ENCODE measurements at regions not wholly inside any gene's neighbourhood (a gene's known extent, or its start where the extent isn't known, plus 50 kb on each side); places are given as distances from the start of the nearest gene placed in this dataset.
A peak's percentile ranks its signal among the peaks of the same experiment; 100 is the strongest.

GRCh38 chr12:46461907-46462640 lies 89.5 kb upstream of the SLC38A2 start:
- no peak for DNase-seq
- no peak for ATAC-seq (ENCODE audit: low read depth in 2 of 2)
- H3K9me3 Mint-ChIP-seq = no peaks in the 10 kb centered on the region
- H3K4me1 Mint-ChIP-seq = peaks cover 44 to 53% (median 52%) of the 10 kb centered on the region in 3 donors
- H3K4me3 Mint-ChIP-seq = no peak overlapping the region
- H3K36me3 Mint-ChIP-seq = no peaks in the 10 kb centered on the region
- no peaks in the 10 kb centered on the region for H3K27me3 Mint-ChIP-seq
- H3K27ac Mint-ChIP-seq = peak overlapping the region in 5 of 6 donors; percentile 56 to 97 (median 77)

- Mint-ChIP-seq H3K27ac (peak overlapping the region; percentile 43 to 97 (median 77)), H3K9me3 (no peaks in the 10 kb centered on the region), H3K4me1 (peaks cover 43 to 54% (median 53%) of the 10 kb centered on the region in 3 donors), H3K27me3 (no peaks in the 10 kb centered on the region), H3K36me3 (no peaks in the 10 kb centered on the region), H3K4me3 (no peak overlapping the region)
- no peak for ATAC-seq (ENCODE audit: low read depth in 2 of 2)
- DNase-seq = no peak
Observed at GRCh38 chr12:46461459-46461858, 88.9 kb upstream of the SLC38A2 start.

DNA sequence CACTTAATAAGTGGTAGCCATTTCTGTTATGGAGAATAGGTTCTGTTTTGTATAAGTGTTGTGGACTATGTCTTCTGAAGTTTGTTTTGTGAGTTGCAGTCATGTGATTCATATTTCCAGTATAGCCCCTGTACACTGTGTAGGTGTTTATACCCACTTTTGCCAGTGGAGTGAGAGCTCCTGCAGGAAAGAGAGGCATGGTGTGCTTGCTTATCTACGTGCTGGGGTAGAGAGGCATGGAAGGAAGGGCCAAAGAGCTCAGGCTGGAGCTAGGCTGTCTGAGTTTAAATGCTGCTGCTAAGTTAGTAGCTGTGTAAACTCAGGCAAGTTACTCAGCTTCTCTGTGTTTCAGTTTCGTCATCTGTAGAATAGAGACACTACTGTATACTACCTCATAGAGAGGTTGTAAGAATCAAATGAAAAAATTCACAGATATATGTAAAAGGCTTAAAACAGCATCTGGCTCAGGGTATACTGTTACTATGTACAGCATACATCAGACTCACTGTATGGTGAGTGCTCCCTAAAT lies 88.2 kb upstream of the SLC38A2 start:
- no peaks in the 10 kb centered on the region for H3K9me3 Mint-ChIP-seq
- ATAC-seq (ENCODE audit: low read depth in 2 of 2) (no peak), DNase-seq (no peak)
- H3K4me1 Mint-ChIP-seq = peaks cover 45 to 59% (median 53%) of the 10 kb centered on the region in 3 donors
- H3K27me3 Mint-ChIP-seq = no peaks in the 10 kb centered on the region
- peak overlapping the region in 7 of 8 donors; percentile 79 to 98 (median 94) for H3K4me3 Mint-ChIP-seq
- peak overlapping the region; percentile 87 to 99 (median 95) for H3K27ac Mint-ChIP-seq
- no peaks in the 10 kb centered on the region for H3K36me3 Mint-ChIP-seq

DNA sequence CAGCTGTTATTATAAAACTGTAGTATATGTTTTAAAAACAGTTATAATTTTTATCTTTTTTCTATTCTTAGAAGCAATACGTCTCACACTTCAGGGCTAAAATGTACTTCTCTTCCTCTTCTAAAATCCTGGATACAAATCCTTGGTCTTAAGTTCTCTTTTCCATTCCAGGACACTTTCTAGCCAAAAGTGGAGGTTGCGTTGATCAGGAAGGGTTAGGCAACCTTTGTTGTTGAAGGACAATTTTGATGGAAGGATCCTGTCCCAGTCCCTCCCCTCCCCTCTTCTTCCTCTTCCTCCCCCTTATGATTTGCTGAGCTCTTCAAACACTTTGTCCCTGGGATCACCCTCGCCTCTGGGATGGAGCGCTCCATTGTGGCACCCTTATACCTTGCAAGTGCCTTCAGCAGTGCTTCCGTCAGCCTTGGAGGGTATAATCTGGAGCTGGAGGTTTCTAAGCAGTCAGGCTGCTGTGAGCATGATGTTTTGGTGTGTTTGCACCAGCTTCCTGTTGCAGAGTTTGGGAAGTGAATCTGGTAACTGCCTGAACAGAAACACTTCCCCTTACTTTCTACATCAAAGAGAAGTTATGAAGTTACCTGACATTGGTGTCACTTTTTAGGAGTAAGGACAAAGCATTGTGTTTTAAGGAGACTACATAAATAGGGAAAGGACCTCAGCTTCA lies 87.4 kb upstream of the SLC38A2 start:
- peak overlapping the region; percentile 62 to 98 (median 94) for H3K4me3 Mint-ChIP-seq
- ATAC-seq (ENCODE audit: low read depth in 2 of 2) (peak; percentile 93), DNase-seq (peak; percentile 60)

GRCh38 chr12:46459111-46459510 lies 86.5 kb upstream of the SLC38A2 start:
- Mint-ChIP-seq H3K27ac (peak overlapping the region; percentile 58 to 97 (median 82)), H3K4me3 (peak overlapping the region; percentile 28 to 95 (median 56)), H3K36me3 (no peaks in the 10 kb centered on the region), H3K27me3 (no peaks in the 10 kb centered on the region), H3K9me3 (no peaks in the 10 kb centered on the region), H3K4me1 (peaks cover 54 to 71% (median 61%) of the 10 kb centered on the region in 3 donors)
- ATAC-seq (ENCODE audit: low read depth in 2 of 2) = no peak
- no peak for DNase-seq

More for the DNA sequence above, 87.4 kb upstream of the SLC38A2 start:
- Mint-ChIP-seq H3K9me3 (no peaks in the 10 kb centered on the region), H3K27ac (peak overlapping the region; percentile 92 to 99 (median 95)), H3K4me1 (peaks cover 49 to 66% (median 55%) of the 10 kb centered on the region in 3 donors), H3K27me3 (no peaks in the 10 kb centered on the region), H3K36me3 (no peaks in the 10 kb centered on the region)

GRCh38 chr12:46458500-46459102 lies 86.0 kb upstream of the SLC38A2 start:
- no peaks in the 10 kb centered on the region for H3K9me3 Mint-ChIP-seq
- H3K4me1 Mint-ChIP-seq = peaks cover 54 to 71% (median 61%) of the 10 kb centered on the region in 3 donors
- no peaks in the 10 kb centered on the region for H3K27me3 Mint-ChIP-seq
- no peak for DNase-seq
- peak overlapping the region in 5 of 6 donors; percentile 2 to 92 (median 59) for H3K27ac Mint-ChIP-seq
- H3K4me3 Mint-ChIP-seq = peak overlapping the region; percentile 28 to 95 (median 56)
- no peaks in the 10 kb centered on the region for H3K36me3 Mint-ChIP-seq
- ATAC-seq (ENCODE audit: low read depth in 2 of 2) = no peak

DNA sequence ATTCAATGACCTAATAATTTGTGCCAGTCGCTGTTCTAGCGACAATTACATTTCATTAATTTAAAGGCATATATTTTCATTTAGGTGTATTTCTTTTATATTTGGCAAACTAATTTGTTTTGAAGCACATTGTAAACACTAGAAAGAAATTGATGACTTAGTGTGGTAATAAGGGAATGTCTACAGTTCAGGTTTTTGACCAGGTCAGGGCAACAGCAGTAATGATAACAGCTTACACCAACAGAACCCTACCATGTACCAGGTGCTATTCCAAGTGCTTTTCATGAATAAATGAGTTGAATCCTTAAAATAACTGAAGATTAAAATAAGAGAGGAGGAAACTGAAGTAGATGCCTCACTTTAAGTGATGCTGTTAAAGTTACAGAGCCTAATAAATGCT lies 85.4 kb upstream of the SLC38A2 start:
- H3K4me3 Mint-ChIP-seq = peak overlapping the region in 1 of 8 donors; percentile 63
- no peaks in the 10 kb centered on the region for H3K9me3 Mint-ChIP-seq

DNA sequence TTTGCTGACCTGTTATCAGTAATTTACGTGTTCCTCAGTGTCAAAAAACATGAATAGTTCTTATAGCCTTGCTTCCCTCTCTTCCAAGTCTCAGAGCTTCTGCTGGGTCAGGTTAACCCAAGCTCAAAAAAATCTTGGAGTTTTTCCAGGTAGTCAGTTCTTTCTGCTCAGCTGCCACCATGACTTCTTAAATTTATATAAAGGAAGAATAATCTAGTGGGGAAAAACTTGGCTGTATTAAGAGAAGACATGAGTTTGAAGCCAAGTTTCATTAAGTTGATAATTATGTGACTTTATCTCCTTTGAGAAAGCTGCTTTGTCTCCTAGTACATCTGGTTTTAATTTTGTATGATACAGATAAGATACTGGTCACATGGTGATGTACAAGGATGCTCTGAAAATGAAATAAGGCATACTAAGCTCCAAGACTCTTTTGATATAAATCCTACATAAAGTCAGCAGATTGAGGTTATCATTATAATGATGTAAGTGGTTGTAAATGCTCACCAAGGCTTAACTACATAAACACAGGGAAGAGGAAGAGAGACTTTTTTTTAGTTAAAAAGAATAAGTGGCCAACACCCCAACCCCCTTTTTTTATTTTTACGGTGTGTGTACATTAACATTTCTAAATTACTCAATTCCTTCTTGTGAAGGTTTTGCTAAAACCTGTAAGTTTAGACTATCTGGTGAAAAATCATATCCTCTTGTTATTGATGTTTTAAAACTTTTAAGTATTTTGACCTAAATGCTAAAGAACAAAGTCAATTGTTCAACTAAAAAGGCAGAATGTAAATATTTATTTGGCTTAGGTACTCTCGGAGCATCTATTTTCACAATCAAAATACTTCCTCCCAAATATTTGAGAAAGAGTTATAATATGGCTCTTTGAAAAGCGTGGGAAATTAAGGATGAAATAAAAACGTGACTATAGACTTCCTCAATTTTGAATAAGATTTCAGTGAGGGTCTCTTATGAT lies 84.1 kb upstream of the SLC38A2 start:
- H3K4me3 Mint-ChIP-seq = peak overlapping the region in 5 of 8 donors; percentile 5 to 64 (median 38)
- H3K27me3 Mint-ChIP-seq = no peaks in the 10 kb centered on the region
- H3K9me3 Mint-ChIP-seq = no peaks in the 10 kb centered on the region
- H3K36me3 Mint-ChIP-seq = no peaks in the 10 kb centered on the region
- ATAC-seq (ENCODE audit: low read depth in 2 of 2) = no peak
- no peak for DNase-seq
- H3K4me1 Mint-ChIP-seq = peaks cover 53 to 71% (median 64%) of the 10 kb centered on the region in 3 donors
- H3K27ac Mint-ChIP-seq = peak overlapping the region in 4 of 6 donors; percentile 3 to 76 (median 53)

More for the DNA sequence above, 85.4 kb upstream of the SLC38A2 start:
- peak overlapping the region in 1 of 6 donors; percentile 61 for H3K27ac Mint-ChIP-seq
- peaks cover 54 to 71% (median 65%) of the 10 kb centered on the region in 3 donors for H3K4me1 Mint-ChIP-seq
- DNase-seq (no peak), ATAC-seq (ENCODE audit: low read depth in 2 of 2) (no peak)
- no peaks in the 10 kb centered on the region for H3K27me3 Mint-ChIP-seq
- no peaks in the 10 kb centered on the region for H3K36me3 Mint-ChIP-seq

- Mint-ChIP-seq H3K9me3 (peaks cover 0 to 4% (median 0%) of the 10 kb centered on the region in 7 donors), H3K4me3 (peak overlapping the region in 7 of 8 donors; percentile 32 to 69 (median 48)), H3K27ac (peak overlapping the region; percentile 18 to 76 (median 63)), H3K36me3 (peaks cover 0 to 5% of the 10 kb centered on the region in 2 donors), H3K27me3 (no peaks in the 10 kb centered on the region), H3K4me1 (peaks cover 49 to 69% (median 62%) of the 10 kb centered on the region in 3 donors)
- ATAC-seq (ENCODE audit: low read depth in 2 of 2) (no peak), DNase-seq (no peak)
Observed at GRCh38 chr12:46455648-46456352, 83.2 kb upstream of the SLC38A2 start.

GRCh38 chr12:46454981-46455380 lies 82.4 kb upstream of the SLC38A2 start:
- ATAC-seq (ENCODE audit: low read depth in 2 of 2) (no peak), DNase-seq (no peak)
- Mint-ChIP-seq H3K4me3 (peak overlapping the region in 1 of 8 donors; percentile 31), H3K36me3 (peaks cover 0 to 5% of the 10 kb centered on the region in 2 donors), H3K27me3 (no peaks in the 10 kb centered on the region), H3K4me1 (peaks cover 45 to 67% (median 56%) of the 10 kb centered on the region in 3 donors), H3K9me3 (peaks cover 0 to 4% (median 0%) of the 10 kb centered on the region in 7 donors), H3K27ac (peak overlapping the region in 2 of 6 donors; percentile 59 to 76)

DNA sequence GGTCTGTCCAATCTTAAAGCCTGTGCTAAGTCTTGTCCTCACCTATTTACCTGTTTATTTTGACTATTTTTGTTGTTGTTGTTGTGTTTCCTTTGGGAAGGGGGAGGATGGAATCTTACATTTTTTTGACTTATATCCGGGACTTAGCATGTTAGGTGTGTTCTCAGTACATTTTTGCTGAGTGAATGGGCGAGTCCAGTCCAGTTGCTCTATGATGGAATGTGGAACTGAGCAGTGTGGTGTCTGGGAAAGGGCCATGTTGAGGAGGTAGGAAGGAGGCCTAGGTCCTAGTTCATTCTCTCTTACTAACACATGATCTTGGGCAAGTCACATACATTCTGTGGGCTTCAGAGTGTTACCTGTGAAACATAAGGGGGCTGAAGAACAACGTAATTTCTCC lies 80.9 kb upstream of the SLC38A2 start:
- Mint-ChIP-seq H3K4me1 (peaks cover 36 to 53% (median 49%) of the 10 kb centered on the region in 3 donors), H3K27me3 (no peaks in the 10 kb centered on the region), H3K36me3 (peaks cover 0 to 5% of the 10 kb centered on the region in 2 donors), H3K4me3 (no peak overlapping the region), H3K27ac (peak overlapping the region in 2 of 6 donors; percentile 57 to 79), H3K9me3 (peaks cover 0 to 4% (median 0%) of the 10 kb centered on the region in 7 donors)
- ATAC-seq (ENCODE audit: low read depth in 2 of 2) (no peak), DNase-seq (no peak)

- Mint-ChIP-seq H3K36me3 (peaks cover 0 to 5% of the 10 kb centered on the region in 2 donors), H3K9me3 (peaks cover 0 to 4% (median 0%) of the 10 kb centered on the region in 7 donors), H3K27me3 (no peaks in the 10 kb centered on the region), H3K4me3 (no peak overlapping the region), H3K4me1 (peaks cover 34 to 48% (median 48%) of the 10 kb centered on the region in 3 donors), H3K27ac (peak overlapping the region in 2 of 6 donors; percentile 2 to 51)
- DNase-seq = no peak
- ATAC-seq (ENCODE audit: low read depth in 2 of 2) = no peak
Observed at GRCh38 chr12:46452776-46453175, 80.2 kb upstream of the SLC38A2 start.

Measured in naive B cell (primary cell).